ENCODE measurements at regions not wholly inside any gene's neighbourhood (a gene's known extent, or its start where the extent isn't known, plus 50 kb on each side); places are given as distances from the start of the nearest gene placed in this dataset.

- H3K4me3 ChIP-seq (ENCODE audit: low read depth, low read length), result no peak overlapping the region
- no peak for DNase-seq (ENCODE audit: low read depth)
Observed at GRCh38 chr4:3687538-3687937, 78.6 kb upstream of the ADRA2C start.

GRCh38 chr4:3686753-3687152, 79.4 kb upstream of the ADRA2C start:
- no peak overlapping the region for H3K4me3 ChIP-seq (ENCODE audit: low read depth, low read length)
- DNase-seq (ENCODE audit: low read depth), result no peak

GRCh38 chr4:3685081-3685645, 81.0 kb upstream of the ADRA2C start:
- H3K4me3 ChIP-seq (ENCODE audit: low read depth, low read length), result no peak overlapping the region
- DNase-seq (ENCODE audit: low read depth), result no peak

GRCh38 chr4:3684546-3684945, 81.6 kb upstream of the ADRA2C start:
- no peak overlapping the region for H3K4me3 ChIP-seq (ENCODE audit: low read depth, low read length)

GRCh38 chr4:3683744-3684421, 82.3 kb upstream of the ADRA2C start:
- no peak for DNase-seq (ENCODE audit: low read depth)
- H3K4me3 ChIP-seq (ENCODE audit: low read depth, low read length), result no peak overlapping the region

More at GRCh38 chr4:3684546-3684945, 81.6 kb upstream of the ADRA2C start:
- DNase-seq (ENCODE audit: low read depth), result no peak

GRCh38 chr4:3683077-3683743, 83.0 kb upstream of the ADRA2C start:
- DNase-seq (ENCODE audit: low read depth), result no peak
- H3K4me3 ChIP-seq (ENCODE audit: low read depth, low read length), result no peak overlapping the region

GRCh38 chr4:3682236-3683076, 83.7 kb upstream of the ADRA2C start:
- DNase-seq (ENCODE audit: low read depth), result no peak
- H3K4me3 ChIP-seq (ENCODE audit: low read depth, low read length), result no peak overlapping the region

- H3K4me3 ChIP-seq (ENCODE audit: low read depth, low read length), result no peak overlapping the region
- DNase-seq (ENCODE audit: low read depth), result no peak
Observed at GRCh38 chr4:3681191-3681590, 85.0 kb upstream of the ADRA2C start.

- no peak for DNase-seq (ENCODE audit: low read depth)
- H3K4me3 ChIP-seq (ENCODE audit: low read depth, low read length), result no peak overlapping the region
Observed at GRCh38 chr4:3680656-3681055, 85.5 kb upstream of the ADRA2C start.

GRCh38 chr4:3679851-3680311, 86.3 kb upstream of the ADRA2C start:
- H3K4me3 ChIP-seq (ENCODE audit: low read depth, low read length), result no peak overlapping the region
- no peak for DNase-seq (ENCODE audit: low read depth)

- DNase-seq (ENCODE audit: low read depth), result no peak
- H3K4me3 ChIP-seq (ENCODE audit: low read depth, low read length), result no peak overlapping the region
Observed at GRCh38 chr4:3679071-3679825, 86.9 kb upstream of the ADRA2C start.

- H3K4me3 ChIP-seq (ENCODE audit: low read depth, low read length), result no peak overlapping the region
- no peak for DNase-seq (ENCODE audit: low read depth)
Observed at GRCh38 chr4:3677748-3678070, 88.5 kb upstream of the ADRA2C start.

GRCh38 chr4:3676907-3677747, 89.1 kb upstream of the ADRA2C start:
- H3K4me3 ChIP-seq (ENCODE audit: low read depth, low read length), result no peak overlapping the region
- DNase-seq (ENCODE audit: low read depth), result no peak

- H3K4me3 ChIP-seq (ENCODE audit: low read depth, low read length), result no peak overlapping the region
- no peak for DNase-seq (ENCODE audit: low read depth)
Observed at GRCh38 chr4:3676196-3676595, 90.0 kb upstream of the ADRA2C start.

- H3K4me3 ChIP-seq (ENCODE audit: low read depth, low read length), result no peak overlapping the region
- no peak for DNase-seq (ENCODE audit: low read depth)
Observed at GRCh38 chr4:3675251-3676115, 90.7 kb upstream of the ADRA2C start.

GRCh38 chr4:3674479-3674851, 91.7 kb upstream of the ADRA2C start:
- no peak overlapping the region for H3K4me3 ChIP-seq (ENCODE audit: low read depth, low read length)
- no peak for DNase-seq (ENCODE audit: low read depth)

- no peak for DNase-seq (ENCODE audit: low read depth)
- H3K4me3 ChIP-seq (ENCODE audit: low read depth, low read length), result no peak overlapping the region
Observed at GRCh38 chr4:3673716-3674478, 92.3 kb upstream of the ADRA2C start.
